Glomerular endothelial cell (primary cell): ENCODE measurements at regions not wholly inside any gene's neighbourhood (a gene's known extent, or its start where the extent isn't known, plus 50 kb on each side); places are given as distances from the start of the nearest gene placed in this dataset.
A peak's percentile ranks its signal among the peaks of the same experiment; 100 is the strongest.
"Not testable (repeated sequence)": the region's sequence is repeated elsewhere in the genome, so short reads cannot be mapped to it uniquely, and the experiment has no call there.

Source experiments
- DNase-seq: peaks from one replicate; pipeline ENCODE4 v3.0.0-alpha.2; 2011; ENCODE audit warnings: low read depth, low spot score; ENCODE audit errors: extremely low read depth

GRCh38 chr20:54323227-54323734 is 115.4 kb downstream of the PFDN4 start:
- DNase-seq, result no peak

- no peak for DNase-seq
These were observed 116.2 kb downstream of the PFDN4 start for GRCh38 chr20:54324041-54324440.

GRCh38 chr20:54324652-54325285 is 116.9 kb downstream of the PFDN4 start:
- no peak for DNase-seq

- DNase-seq, result no peak
These were observed 127.4 kb downstream of the PFDN4 start for GRCh38 chr20:54335299-54335698.

GRCh38 chr20:54337144-54337543 is 129.3 kb downstream of the PFDN4 start:
- no peak for DNase-seq

- no peak for DNase-seq
These were observed 131.2 kb downstream of the PFDN4 start for GRCh38 chr20:54339093-54339492.

GRCh38 chr20:54340206-54340605 is 132.3 kb downstream of the PFDN4 start:
- DNase-seq, result no peak

GRCh38 chr20:54340667-54341081 is 132.8 kb downstream of the PFDN4 start:
- DNase-seq, result peak; percentile 81

- no peak for DNase-seq
These were observed 133.0 kb upstream of the DOK5 start for GRCh38 chr20:54342258-54342920.

- no peak for DNase-seq
These were observed 132.3 kb upstream of the DOK5 start for GRCh38 chr20:54343099-54343498.

- DNase-seq, result no peak
These were observed 131.8 kb upstream of the DOK5 start for GRCh38 chr20:54343634-54344033.

- no peak for DNase-seq
These were observed 130.6 kb upstream of the DOK5 start for GRCh38 chr20:54344832-54345231.

GRCh38 chr20:54345301-54345724 is 130.1 kb upstream of the DOK5 start:
- peak; percentile 50 for DNase-seq

- no peak for DNase-seq
These were observed 129.6 kb upstream of the DOK5 start for GRCh38 chr20:54345821-54346220.

GRCh38 chr20:54346276-54346675 is 129.1 kb upstream of the DOK5 start:
- no peak for DNase-seq

- DNase-seq, result no peak
These were observed 128.1 kb upstream of the DOK5 start for GRCh38 chr20:54347166-54347833.

- DNase-seq, result no peak
These were observed 125.0 kb upstream of the DOK5 start for GRCh38 chr20:54350415-54350814.

GRCh38 chr20:54351371-54352136 is 123.8 kb upstream of the DOK5 start:
- DNase-seq, result no peak

GRCh38 chr20:54352541-54352940 is 122.9 kb upstream of the DOK5 start:
- DNase-seq, result not testable (repeated sequence)

GRCh38 chr20:54353292-54353691 is 122.1 kb upstream of the DOK5 start:
- no peak for DNase-seq

- no peak for DNase-seq
These were observed 119.6 kb upstream of the DOK5 start for GRCh38 chr20:54355631-54356280.
